Muscle of arm (tissue), 1 donor: ENCODE measurements at regions not wholly inside any gene's neighbourhood (a gene's known extent, or its start where the extent isn't known, plus 50 kb on each side); places are given as distances from the start of the nearest gene placed in this dataset.
"Not testable (repeated sequence)": the region's sequence is repeated elsewhere in the genome, so short reads cannot be mapped to it uniquely, and the experiment has no call there.

Source experiments
- DNase-seq: peaks from one replicate; pipeline ENCODE4 v3.0.0-alpha.2; 2013

GRCh38 chr4:58063404-58064160 is 953.4 kb upstream of the IGFBP7 start:
- DNase-seq: no peak

- DNase-seq: no peak
Measured at GRCh38 chr4:58061967-58062366, 951.8 kb upstream of the IGFBP7 start.

GRCh38 chr4:58050439-58050838 is 940.3 kb upstream of the IGFBP7 start:
- DNase-seq: no peak

GRCh38 chr4:58048491-58048890 is 938.3 kb upstream of the IGFBP7 start:
- no peak for DNase-seq

GRCh38 chr4:58042176-58042575 is 932.0 kb upstream of the IGFBP7 start:
- no peak for DNase-seq

GRCh38 chr4:57993944-57994343 is 883.8 kb upstream of the IGFBP7 start:
- DNase-seq: no peak

GRCh38 chr4:57989430-57989829 is 879.2 kb upstream of the IGFBP7 start:
- DNase-seq: no peak

GRCh38 chr4:57985161-57985560 is 875.0 kb upstream of the IGFBP7 start:
- no peak for DNase-seq

- DNase-seq: no peak
Measured at GRCh38 chr4:57981123-57981522, 870.9 kb upstream of the IGFBP7 start.

GRCh38 chr4:57974821-57975220 is 864.6 kb upstream of the IGFBP7 start:
- no peak for DNase-seq

GRCh38 chr4:57973819-57974218 is 863.6 kb upstream of the IGFBP7 start:
- no peak for DNase-seq

GRCh38 chr4:57971261-57971660 is 861.1 kb upstream of the IGFBP7 start:
- no peak for DNase-seq

GRCh38 chr4:57966987-57967760 is 857.0 kb upstream of the IGFBP7 start:
- DNase-seq: no peak

- not testable (repeated sequence) for DNase-seq
Measured at GRCh38 chr4:57965431-57965830, 855.2 kb upstream of the IGFBP7 start.

GRCh38 chr4:57945298-57945697 is 835.1 kb upstream of the IGFBP7 start:
- no peak for DNase-seq

- DNase-seq: no peak
Measured at GRCh38 chr4:57943682-57944081, 833.5 kb upstream of the IGFBP7 start.

- DNase-seq: not testable (repeated sequence)
Measured at GRCh38 chr4:57937326-57937725, 827.1 kb upstream of the IGFBP7 start.

- no peak for DNase-seq
Measured at GRCh38 chr4:57926311-57926710, 816.1 kb upstream of the IGFBP7 start.

GRCh38 chr4:57924951-57925350 is 814.8 kb upstream of the IGFBP7 start:
- DNase-seq: no peak

GRCh38 chr4:57916479-57916878 is 806.3 kb upstream of the IGFBP7 start:
- no peak for DNase-seq

- DNase-seq: no peak
Measured at GRCh38 chr4:57911203-57911602, 801.0 kb upstream of the IGFBP7 start.

- DNase-seq: no peak
Measured at GRCh38 chr4:57910151-57910550, 800.0 kb upstream of the IGFBP7 start.

- DNase-seq: no peak
Measured at GRCh38 chr4:57905965-57906364, 795.8 kb upstream of the IGFBP7 start.
